ENCODE measurements at regions not wholly inside any gene's neighbourhood (a gene's known extent, or its start where the extent isn't known, plus 50 kb on each side); places are given as distances from the start of the nearest gene placed in this dataset.

- no peak for TF ChIP-seq SIN3A (IDR thresholded peaks at IDR 0.05; ENCODE audit: borderline replicate concordance, insufficient read depth, low read length)
- TF ChIP-seq REST (IDR thresholded peaks at IDR 0.05; ENCODE audit: insufficient read depth in 1 of 2, low read depth in 2 of 2, low read length in 2 of 2): no peak
- TF ChIP-seq TAF1 (IDR thresholded peaks at IDR 0.05; ENCODE audit: borderline replicate concordance, insufficient read depth, low read length): no peak
- no peak for TF ChIP-seq FOXP2 (optimal IDR thresholded peaks at IDR 0.05; ENCODE audit: borderline replicate concordance, extremely low read depth, extremely low read length, insufficient read depth)
- no peak for TF ChIP-seq POLR2AphosphoS5 (IDR thresholded peaks at IDR 0.05; ENCODE audit: low read depth, low read length)
Measured at GRCh38 chr15:77715051-77715450, 82.3 kb upstream of the LINGO1 start.

GRCh38 chr15:77714555-77714954 lies 81.8 kb upstream of the LINGO1 start:
- TF ChIP-seq FOXP2 (optimal IDR thresholded peaks at IDR 0.05; ENCODE audit: borderline replicate concordance, extremely low read depth, extremely low read length, insufficient read depth) (no peak), SIN3A (IDR thresholded peaks at IDR 0.05; ENCODE audit: borderline replicate concordance, insufficient read depth, low read length) (no peak), REST (IDR thresholded peaks at IDR 0.05; ENCODE audit: insufficient read depth in 1 of 2, low read depth in 2 of 2, low read length in 2 of 2) (no peak), POLR2AphosphoS5 (IDR thresholded peaks at IDR 0.05; ENCODE audit: low read depth, low read length) (no peak), TAF1 (IDR thresholded peaks at IDR 0.05; ENCODE audit: borderline replicate concordance, insufficient read depth, low read length) (no peak)

- TF ChIP-seq FOXP2 (optimal IDR thresholded peaks at IDR 0.05; ENCODE audit: borderline replicate concordance, extremely low read depth, extremely low read length, insufficient read depth) (no peak), TAF1 (IDR thresholded peaks at IDR 0.05; ENCODE audit: borderline replicate concordance, insufficient read depth, low read length) (no peak), POLR2AphosphoS5 (IDR thresholded peaks at IDR 0.05; ENCODE audit: low read depth, low read length) (no peak), SIN3A (IDR thresholded peaks at IDR 0.05; ENCODE audit: borderline replicate concordance, insufficient read depth, low read length) (no peak), REST (IDR thresholded peaks at IDR 0.05; ENCODE audit: insufficient read depth in 1 of 2, low read depth in 2 of 2, low read length in 2 of 2) (no peak)
Measured at GRCh38 chr15:77714023-77714422, 81.3 kb upstream of the LINGO1 start.

GRCh38 chr15:77713281-77713680 lies 80.6 kb upstream of the LINGO1 start:
- TF ChIP-seq POLR2AphosphoS5 (IDR thresholded peaks at IDR 0.05; ENCODE audit: low read depth, low read length) (no peak), REST (IDR thresholded peaks at IDR 0.05; ENCODE audit: insufficient read depth in 1 of 2, low read depth in 2 of 2, low read length in 2 of 2) (no peak), TAF1 (IDR thresholded peaks at IDR 0.05; ENCODE audit: borderline replicate concordance, insufficient read depth, low read length) (no peak), SIN3A (IDR thresholded peaks at IDR 0.05; ENCODE audit: borderline replicate concordance, insufficient read depth, low read length) (no peak), FOXP2 (optimal IDR thresholded peaks at IDR 0.05; ENCODE audit: borderline replicate concordance, extremely low read depth, extremely low read length, insufficient read depth) (no peak)

- TF ChIP-seq POLR2AphosphoS5 (IDR thresholded peaks at IDR 0.05; ENCODE audit: low read depth, low read length): no peak
- TF ChIP-seq SIN3A (IDR thresholded peaks at IDR 0.05; ENCODE audit: borderline replicate concordance, insufficient read depth, low read length): no peak
- no peak for TF ChIP-seq FOXP2 (optimal IDR thresholded peaks at IDR 0.05; ENCODE audit: borderline replicate concordance, extremely low read depth, extremely low read length, insufficient read depth)
- TF ChIP-seq REST (IDR thresholded peaks at IDR 0.05; ENCODE audit: insufficient read depth in 1 of 2, low read depth in 2 of 2, low read length in 2 of 2): no peak
- TF ChIP-seq TAF1 (IDR thresholded peaks at IDR 0.05; ENCODE audit: borderline replicate concordance, insufficient read depth, low read length): no peak
Measured at GRCh38 chr15:77712438-77712837, 79.7 kb upstream of the LINGO1 start.

Measured in PFSK-1 (cell line).